GM12878 (cell line): ENCODE measurements at regions not wholly inside any gene's neighbourhood (a gene's known extent, or its start where the extent isn't known, plus 50 kb on each side); places are given as distances from the start of the nearest gene placed in this dataset.

ENCODE experiments used
- ATAC-seq: fragments of 200-7000 bp; cut with Tn5 transposase; 3 replicates; pipeline ENCODE4 v1.9.1; 2020; ENCODE audit warnings: mild to moderate bottlenecking, moderate library complexity
- BruUV-seq: library from RNA; stranded (reverse); fragments of 400-500 nt; replicated peaks from 2 replicates; lab custom pipeline; 2021; lab: Mats Ljungman, UMichigan
- CTCF ChIA-PET: fragments of 300-600 bp; sonication (Branson Sonifier 250); formaldehyde crosslinking; extraction: SDS; loops from one replicate; lab custom pipeline; 2021; ENCODE audit warnings: inconsistent platforms; lab: Yijun Ruan, JAX
- POLR2A ChIA-PET: fragments of 350-600 bp; formaldehyde crosslinking; extraction: SDS; loops from one replicate; lab custom pipeline; 2021; ENCODE audit warnings: inconsistent platforms; lab: Charles Lee
- RAD21 ChIA-PET: fragments of 300-600 bp; sonication (Branson Sonifier 250); formaldehyde crosslinking; loops from one replicate; lab custom pipeline; 2023; ENCODE audit warnings: antibody characterized with exemption; ENCODE audit not compliant: unreplicated experiment; lab: Charles Lee
- SMC1A ChIA-PET: fragments of 300-600 bp; sonication (Branson Sonifier 250); formaldehyde crosslinking; loops from one replicate; lab custom pipeline; 2023; ENCODE audit not compliant: unreplicated experiment, uncharacterized antibody; lab: Charles Lee
- DNase-seq: peaks from one replicate; pipeline ENCODE4 v3.0.0-alpha.2; 2011; ENCODE audit warnings: low read depth, low spot score
- FAIRE-seq: peaks from 3 replicates; lab custom pipeline; 2011; peaks lifted over from hg19 to GRCh38; lab: Jason Lieb, UNC
- H2AFZ ChIP-seq: 2 replicates; pipeline ENCODE4 v1.6.0; 2011; ENCODE audit warnings: low read depth, low read length, control low read depth; ENCODE audit not compliant: control insufficient read depth
- H3K27ac ChIP-seq: 2 replicates; pipeline ENCODE4 v1.5.1; 2011; ENCODE audit warnings: control low read depth; ENCODE audit not compliant: control insufficient read depth, insufficient read depth
- H3K27me3 ChIP-seq, 2 experiments: replicated peaks in 1 of 2; 2 replicates each; pipeline versions ENCODE4 v1.6.0 to v1.6.1; 2011; ENCODE audit warnings: low read length in 1 of 2; ENCODE audit not compliant: control insufficient read depth in 2 of 2, insufficient read depth in 2 of 2
- H3K36me3 ChIP-seq, 2 experiments: 2 replicates each; pipeline ENCODE4 v1.5.1; 2011; ENCODE audit warnings: low read length in 1 of 2; ENCODE audit not compliant: control insufficient read depth in 2 of 2, insufficient read depth in 2 of 2
- H3K4me1 ChIP-seq: 2 replicates; pipeline ENCODE4 v1.6.1; 2011; ENCODE audit warnings: mild to moderate bottlenecking, low read length, moderate library complexity, mixed read lengths; ENCODE audit not compliant: control insufficient read depth, insufficient read depth
- H3K4me2 ChIP-seq: 2 replicates; pipeline ENCODE4 v1.6.0; 2011; ENCODE audit warnings: control low read depth; ENCODE audit not compliant: control insufficient read depth, insufficient read depth
- H3K4me3 ChIP-seq: fragments of 200-600 bp; sonication (generic); 2 replicates; pipeline ENCODE4 v1.5.1; 2016
- H3K79me2 ChIP-seq: 2 replicates; pipeline ENCODE4 v1.6.0; 2011; ENCODE audit warnings: low read length; ENCODE audit not compliant: control insufficient read depth, insufficient read depth
- H3K9ac ChIP-seq: 2 replicates; pipeline ENCODE4 v1.8.0; 2011; ENCODE audit warnings: low read length, control low read depth, mixed read lengths; ENCODE audit not compliant: control insufficient read depth, insufficient read depth
- H3K9me3 ChIP-seq: replicated peaks from 3 replicates; pipeline ENCODE4 v1.5.1; 2011; ENCODE audit warnings: mild to moderate bottlenecking, low read length; ENCODE audit not compliant: control insufficient read depth, insufficient read depth
- H4K20me1 ChIP-seq: 2 replicates; pipeline ENCODE4 v1.6.0; 2011; ENCODE audit not compliant: control insufficient read depth, insufficient read depth
- ATF3 ChIP-seq: IDR thresholded peaks from 2 replicates; pipeline ENCODE4 v1.6.1; 2011; ENCODE audit warnings: low read depth, mild to moderate bottlenecking, low read length, moderate library complexity, borderline replicate concordance; ENCODE audit errors: extremely low read depth
- BACH1 ChIP-seq: fragments of 450-650 bp; IDR thresholded peaks from 2 replicates; pipeline ENCODE4 v1.6.1; 2017; ENCODE audit warnings: mild to moderate bottlenecking, borderline replicate concordance
- CHD1 ChIP-seq: IDR thresholded peaks from 2 replicates; pipeline ENCODE4 v1.6.1; 2012; ENCODE audit warnings: low read depth, low read length, improper control_type of control experiment
- ELK1 ChIP-seq: IDR thresholded peaks from 2 replicates; pipeline ENCODE4 v1.6.1; 2012; ENCODE audit warnings: low read depth, low read length, improper control_type of control experiment
- KLF5 ChIP-seq: fragments of 450-650 bp; IDR thresholded peaks from 2 replicates; pipeline ENCODE4 v1.6.1; 2014; ENCODE audit warnings: mild to moderate bottlenecking; ENCODE audit not compliant: partially characterized antibody
- LARP7 ChIP-seq: fragments of 450-650 bp; IDR thresholded peaks from 2 replicates; pipeline ENCODE4 v1.6.1; 2017; ENCODE audit warnings: mild to moderate bottlenecking
- NFYB ChIP-seq: IDR thresholded peaks from 2 replicates; pipeline ENCODE4 v1.6.1; 2011; ENCODE audit warnings: low read depth, mild to moderate bottlenecking, low read length, improper control_type of control experiment, moderate library complexity; ENCODE audit not compliant: insufficient read depth
- PAX5 ChIP-seq: IDR thresholded peaks from 2 replicates; pipeline ENCODE4 v1.6.1; 2011; ENCODE audit warnings: low read depth, low read length, borderline replicate concordance
- RELB ChIP-seq: fragments of 450-650 bp; IDR thresholded peaks from 2 replicates; pipeline ENCODE4 v1.6.1; 2017; ENCODE audit warnings: low read depth, mild to moderate bottlenecking, moderate library complexity
- RUNX3 ChIP-seq: IDR thresholded peaks from 2 replicates; pipeline ENCODE4 v1.6.1; 2012; ENCODE audit warnings: low read length, inconsistent platforms
- YBX1 ChIP-seq: fragments of 450-650 bp; IDR thresholded peaks from 2 replicates; pipeline ENCODE4 v1.6.1; 2016; ENCODE audit warnings: antibody characterized with exemption
- ZZZ3 ChIP-seq: IDR thresholded peaks from 2 replicates; pipeline ENCODE4 v1.6.1; 2011; ENCODE audit warnings: low read depth; ENCODE audit not compliant: control insufficient read depth, insufficient read length
- WGBS: methylation state at CpG from one replicate; pipeline ENCODE4 v1.1.6; 2016; ENCODE audit warnings: low lambda C conversion rate; ENCODE audit not compliant: insufficient replicate concordance, insufficient coverage; ENCODE audit errors: missing lambda C conversion rate; 5-methylcytosine and 5-hydroxymethylcytosine counted together
- in situ Hi-C: fragments of 300-500 bp; cut with MboI; formaldehyde crosslinking; loops from 9 replicates; pipeline ENCODE4 v1.14.3; 2018; ENCODE audit warnings: mixed read lengths
- intact Hi-C: fragments of 100-400 bp; cut with micrococcal nuclease; formaldehyde crosslinking; loops from one replicate; pipeline ENCODE4 v1.14.2; 2022; ENCODE audit not compliant: unreplicated experiment

- TF ChIP-seq KLF5 (no peak), ELK1 (no peak), BACH1 (no peak), ATF3 (no peak), ZZZ3 (no peak)
These were observed 310.4 kb upstream of the ADARB2 start (continued) for GRCh38 chr10:2047679-2048078.

GRCh38 chr10:2043379-2043778 lies 306.1 kb upstream of the ADARB2 start:
- WGBS: 36% methylated on average over 8 of the region's 8 CpGs
- FAIRE-seq: no peak
- SMC1A ChIA-PET: no interaction called here

More at GRCh38 chr10:2043379-2043778, 306.1 kb upstream of the ADARB2 start:
- H3K27ac ChIP-seq: no peak overlapping the region
- RAD21 ChIA-PET: no interaction called here
- intact Hi-C loops: no loop called here
- no peak overlapping the region for H3K4me2 ChIP-seq
- H2AFZ ChIP-seq: no peak overlapping the region
- DNase-seq (no peak), ATAC-seq (no peak)
- TF ChIP-seq RELB (no peak), NFYB (no peak), LARP7 (no peak), YBX1 (no peak), RUNX3 (no peak), CHD1 (no peak), PAX5 (no peak), KLF5 (no peak)
- H3K27me3 ChIP-seq: no peaks in the 10 kb centered on the region
- POLR2A ChIA-PET: no interaction called here
- no TSS peak for BruUV-seq
- CTCF ChIA-PET: no interaction called here
- no peaks in the 10 kb centered on the region for H3K79me2 ChIP-seq
- no peaks in the 10 kb centered on the region for H3K4me1 ChIP-seq
- no peaks in the 10 kb centered on the region for H4K20me1 ChIP-seq
- in situ Hi-C loops: no loop called here
- H3K9me3 ChIP-seq: no peaks in the 10 kb centered on the region
- no peak overlapping the region for H3K4me3 ChIP-seq
- no peak overlapping the region for H3K9ac ChIP-seq
- H3K36me3 ChIP-seq: no peaks in the 10 kb centered on the region
